Cardiac fibroblast (primary cell): ENCODE measurements at regions not wholly inside any gene's neighbourhood (a gene's known extent, or its start where the extent isn't known, plus 50 kb on each side); places are given as distances from the start of the nearest gene placed in this dataset.

Experiments used
- DNase-seq, 2 donors: peaks; one replicate each; pipeline versions ENCODE4 v3.0.0 to v3.0.0-alpha.2; 2010; ENCODE audit warnings: low read depth in 2 of 2
- H3K4me3 ChIP-seq, 2 donors: replicated peaks in 1 of 2; 1 replicate in 1 of 2; 2 replicates in 1 of 2; pipeline ENCODE4 v1.5.1; 2011; ENCODE audit warnings: low read depth in 2 of 2, low read length in 2 of 2, mild to moderate bottlenecking in 2 of 2, moderate library complexity in 1 of 2
- CTCF ChIP-seq: IDR thresholded peaks from one replicate; pipeline ENCODE4 v1.5.1; 2011; ENCODE audit warnings: low read depth, mild to moderate bottlenecking, low read length, inconsistent platforms

- no peak for DNase-seq
- TF ChIP-seq CTCF, result no peak
- no peak overlapping the region for H3K4me3 ChIP-seq
Measured at GRCh38 chr11:87493516-87493915, 455.8 kb downstream of the TMEM135 start.

- H3K4me3 ChIP-seq, result no peak overlapping the region
- no peak for TF ChIP-seq CTCF
- no peak for DNase-seq
Measured at GRCh38 chr11:87491381-87491780, 453.6 kb downstream of the TMEM135 start.

GRCh38 chr11:87490671-87491070 is 452.9 kb downstream of the TMEM135 start:
- no peak for DNase-seq
- no peak overlapping the region for H3K4me3 ChIP-seq
- no peak for TF ChIP-seq CTCF

GRCh38 chr11:87484566-87484965 is 446.8 kb downstream of the TMEM135 start:
- DNase-seq, result no peak
- H3K4me3 ChIP-seq, result no peak overlapping the region
- no peak for TF ChIP-seq CTCF

- no peak overlapping the region for H3K4me3 ChIP-seq
- no peak for DNase-seq
- TF ChIP-seq CTCF, result no peak
Measured at GRCh38 chr11:87477321-87477720, 439.6 kb downstream of the TMEM135 start.

GRCh38 chr11:87473174-87473573 is 435.4 kb downstream of the TMEM135 start:
- no peak for TF ChIP-seq CTCF
- DNase-seq, result peak in 1 of 2 donors; percentile 56
- H3K4me3 ChIP-seq, result no peak overlapping the region

- no peak for DNase-seq
- H3K4me3 ChIP-seq, result no peak overlapping the region
- TF ChIP-seq CTCF, result no peak
Measured at GRCh38 chr11:87466223-87466622, 428.5 kb downstream of the TMEM135 start.
